OCI-LY1 (cell line): ENCODE measurements at regions not wholly inside any gene's neighbourhood (a gene's known extent, or its start where the extent isn't known, plus 50 kb on each side); places are given as distances from the start of the nearest gene placed in this dataset.
"Not testable (repeated sequence)": the region's sequence is repeated elsewhere in the genome, so short reads cannot be mapped to it uniquely, and the experiment has no call there.

Experiments
- EZH2 ChIP-seq: fragments of 200-600 bp; sonication (generic), shearing (Covaris generic); IDR thresholded peaks from 2 replicates; pipeline ENCODE4 v1.8.0; 2017; ENCODE audit warnings: borderline replicate concordance, mixed run types, mild to moderate bottlenecking, antibody characterized with exemption, low read length, moderate library complexity, mixed read lengths
- TF ChIP-seq, protein P1 (sequence below): fragments of 200-600 bp; sonication (generic), shearing (Covaris generic); IDR thresholded peaks from 2 replicates; pipeline ENCODE4 v1.5.1; 2017; ENCODE audit warnings: mild to moderate bottlenecking, antibody characterized with exemption, low read length, moderate library complexity, mixed read lengths

DNA sequence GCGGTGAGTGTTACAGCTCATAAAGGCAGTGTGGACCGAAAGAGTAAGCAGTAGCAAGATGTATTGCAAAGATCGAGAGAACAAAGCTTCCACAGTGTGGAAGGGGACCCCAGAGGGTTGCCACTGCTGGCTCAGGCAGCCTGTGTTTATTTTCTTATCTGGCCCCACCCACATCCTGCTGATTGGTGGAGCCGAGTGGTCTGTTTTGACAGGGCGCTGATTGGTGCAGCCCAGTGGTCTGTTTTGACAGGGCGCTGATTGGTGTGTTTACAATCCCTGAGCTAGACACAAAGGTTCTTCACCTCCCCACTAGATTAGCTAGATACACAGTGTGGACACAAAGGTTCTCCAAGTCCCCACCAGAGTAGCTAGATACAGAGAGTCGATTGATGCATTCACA lies 747.8 kb upstream of the NRXN1 start:
- TF ChIP-seq, protein P1, sequence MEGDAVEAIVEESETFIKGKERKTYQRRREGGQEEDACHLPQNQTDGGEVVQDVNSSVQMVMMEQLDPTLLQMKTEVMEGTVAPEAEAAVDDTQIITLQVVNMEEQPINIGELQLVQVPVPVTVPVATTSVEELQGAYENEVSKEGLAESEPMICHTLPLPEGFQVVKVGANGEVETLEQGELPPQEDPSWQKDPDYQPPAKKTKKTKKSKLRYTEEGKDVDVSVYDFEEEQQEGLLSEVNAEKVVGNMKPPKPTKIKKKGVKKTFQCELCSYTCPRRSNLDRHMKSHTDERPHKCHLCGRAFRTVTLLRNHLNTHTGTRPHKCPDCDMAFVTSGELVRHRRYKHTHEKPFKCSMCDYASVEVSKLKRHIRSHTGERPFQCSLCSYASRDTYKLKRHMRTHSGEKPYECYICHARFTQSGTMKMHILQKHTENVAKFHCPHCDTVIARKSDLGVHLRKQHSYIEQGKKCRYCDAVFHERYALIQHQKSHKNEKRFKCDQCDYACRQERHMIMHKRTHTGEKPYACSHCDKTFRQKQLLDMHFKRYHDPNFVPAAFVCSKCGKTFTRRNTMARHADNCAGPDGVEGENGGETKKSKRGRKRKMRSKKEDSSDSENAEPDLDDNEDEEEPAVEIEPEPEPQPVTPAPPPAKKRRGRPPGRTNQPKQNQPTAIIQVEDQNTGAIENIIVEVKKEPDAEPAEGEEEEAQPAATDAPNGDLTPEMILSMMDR = not testable (repeated sequence)
- TF ChIP-seq EZH2 = not testable (repeated sequence)
